COR-L47 (cell line): ENCODE measurements at regions not wholly inside any gene's neighbourhood (a gene's known extent, or its start where the extent isn't known, plus 50 kb on each side); places are given as distances from the start of the nearest gene placed in this dataset.
"Not testable (repeated sequence)": the region's sequence is repeated elsewhere in the genome, so short reads cannot be mapped to it uniquely, and the experiment has no call there.

ENCODE experiments used
- DNase-seq: peaks from one replicate; lab custom pipeline; 2025; lab: John Stamatoyannopoulos, UW

GRCh38 chr17:74117087-74117698 lies 86.3 kb upstream of the RPL38 start:
- DNase-seq: no peak

- peak; percentile 27 for DNase-seq
Observed at GRCh38 chr17:74117999-74118421, 85.5 kb upstream of the RPL38 start.

DNA sequence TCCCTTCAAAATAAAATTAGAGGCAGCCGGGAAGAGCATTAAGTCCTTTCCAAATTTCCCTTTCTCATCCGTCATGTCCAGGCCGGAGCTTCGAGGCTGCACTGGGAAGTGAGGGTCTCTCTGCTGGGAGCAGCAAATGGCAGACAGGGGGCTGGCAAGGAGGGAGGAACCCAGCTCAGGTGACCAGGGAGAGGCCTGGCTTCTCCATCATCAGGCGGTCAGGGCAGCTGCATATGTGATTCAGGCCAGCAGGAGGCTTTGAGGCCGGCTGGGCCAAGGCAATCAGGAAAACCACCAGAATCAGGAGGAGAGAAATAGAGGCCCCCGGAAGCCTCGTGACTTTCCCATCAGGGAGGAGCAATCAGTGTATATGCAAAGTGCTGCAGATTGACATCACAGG lies 85.0 kb upstream of the RPL38 start:
- no peak for DNase-seq

- DNase-seq: no peak
Observed at GRCh38 chr17:74119049-74119580, 84.4 kb upstream of the RPL38 start.

- DNase-seq: no peak
Observed at GRCh38 chr17:74119965-74120364, 83.5 kb upstream of the RPL38 start.

DNA sequence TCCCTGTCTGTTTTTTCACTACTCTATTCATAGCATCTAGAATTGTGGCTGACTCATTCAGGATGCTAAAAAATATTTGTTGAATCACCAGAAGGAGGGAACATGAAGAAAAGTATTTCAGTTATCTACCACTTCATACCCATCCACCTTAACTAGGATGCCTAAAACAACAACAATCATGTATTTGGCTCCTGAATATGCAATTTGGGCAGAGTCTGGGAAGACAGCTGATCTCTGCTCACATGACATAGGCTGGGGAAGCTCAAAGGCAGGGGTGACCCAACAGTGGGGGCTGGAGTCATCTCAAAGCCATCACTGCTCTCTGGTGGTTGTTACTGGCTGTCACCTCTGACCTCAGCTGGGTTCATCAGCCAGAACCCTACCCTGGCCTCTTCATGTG lies 80.1 kb upstream of the RPL38 start:
- no peak for DNase-seq

DNA sequence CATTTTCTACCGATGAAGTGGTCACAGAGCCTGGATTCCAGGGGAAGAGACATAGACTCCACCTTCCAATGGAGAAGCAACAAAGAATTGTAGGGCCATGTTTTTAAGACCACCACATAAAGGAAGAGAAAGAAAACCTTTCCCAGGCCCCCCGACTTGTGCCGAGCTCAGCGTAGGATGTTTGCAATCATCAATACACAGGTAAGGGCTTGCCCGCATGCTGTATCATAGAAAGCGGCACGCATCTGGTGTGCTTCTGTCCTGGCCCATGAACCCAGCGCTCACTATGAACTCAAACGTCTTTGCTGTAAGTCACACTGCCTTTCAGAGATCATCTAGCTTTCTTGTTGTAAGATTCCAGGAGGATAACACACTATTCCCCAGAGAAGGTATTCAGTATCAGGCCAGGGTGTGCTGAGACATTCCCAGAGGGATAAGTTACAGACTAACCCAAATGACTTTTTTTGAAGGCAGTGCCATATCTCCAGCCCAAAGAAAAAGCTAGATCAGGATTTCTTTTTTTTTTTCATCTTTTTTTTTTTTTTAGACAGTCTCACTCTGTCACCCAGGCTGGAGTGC lies 79.5 kb upstream of the RPL38 start:
- no peak for DNase-seq

DNA sequence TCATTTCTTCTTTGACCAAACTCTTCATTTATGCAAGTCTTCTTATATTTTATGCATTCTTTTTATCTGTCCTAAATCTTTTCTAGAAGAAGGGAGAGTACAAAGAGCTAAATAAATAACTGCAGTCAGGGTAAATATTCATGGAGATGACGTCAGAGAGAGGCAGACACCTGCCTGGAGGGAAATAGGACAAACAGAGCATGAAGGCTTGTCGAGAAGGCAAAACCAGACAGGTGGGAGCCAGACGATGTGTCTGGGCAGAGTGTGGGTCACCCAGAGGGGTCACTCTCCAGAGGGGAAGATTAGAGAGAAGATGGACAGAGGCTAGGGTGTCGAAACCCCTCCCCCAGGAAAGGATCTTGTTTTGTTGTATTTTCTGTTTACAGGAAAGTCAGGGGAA lies 78.3 kb upstream of the RPL38 start:
- no peak for DNase-seq

DNA sequence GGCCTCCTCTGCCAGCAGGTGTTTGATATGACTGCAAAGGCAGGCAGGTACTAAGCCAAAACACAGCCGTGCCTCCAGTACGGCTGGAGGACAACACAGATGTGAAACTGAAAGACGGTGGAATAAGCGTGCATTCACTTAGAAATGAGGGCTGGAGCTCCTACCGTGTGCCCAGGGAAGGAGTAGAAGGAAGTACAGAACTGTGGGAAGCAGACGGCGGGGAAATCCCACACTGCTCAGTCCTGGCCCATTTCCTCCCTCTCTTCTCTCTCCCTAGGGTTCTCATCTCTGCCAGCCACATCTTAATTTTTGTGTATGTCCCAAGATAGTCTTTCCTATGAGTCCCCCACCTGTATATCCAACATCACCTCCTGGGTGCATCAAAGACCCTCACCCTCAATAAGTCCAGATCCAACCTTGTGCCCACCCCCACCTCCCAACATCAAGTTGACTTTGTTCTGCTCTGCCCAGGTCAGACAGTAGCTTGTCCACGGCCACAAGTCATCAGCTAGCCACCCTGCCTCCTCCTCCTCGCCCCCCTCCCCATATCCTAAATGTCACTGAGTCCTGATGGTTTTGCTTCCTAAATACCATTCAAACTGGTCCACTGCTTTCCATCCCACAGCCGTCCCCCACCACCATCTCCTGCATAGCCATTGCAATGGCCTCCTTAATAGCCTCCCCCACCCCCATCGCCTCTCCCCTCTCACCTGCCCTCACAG lies 77.1 kb upstream of the RPL38 start:
- no peak for DNase-seq

DNA sequence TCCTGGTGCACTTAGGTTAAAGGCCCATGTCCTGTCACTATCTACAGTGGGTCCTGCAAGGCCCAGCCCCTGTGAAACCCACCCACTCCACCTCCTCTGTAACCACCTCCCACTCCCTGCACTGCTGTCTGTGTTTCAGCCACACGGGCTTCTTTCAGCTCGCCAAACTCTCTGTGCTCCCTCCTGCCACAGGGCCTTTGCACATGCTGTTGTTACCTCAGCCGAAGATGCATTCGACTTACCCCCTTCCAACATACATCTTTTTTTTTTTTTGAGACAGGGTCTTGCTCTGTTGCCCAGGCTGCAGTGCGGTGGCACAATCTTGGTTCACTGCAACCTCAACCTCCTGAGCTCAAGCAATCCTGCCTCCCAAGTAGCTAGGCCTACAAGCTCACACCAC lies 76.5 kb upstream of the RPL38 start:
- no peak for DNase-seq

- DNase-seq: no peak
Observed at GRCh38 chr17:74128456-74129211, 74.8 kb upstream of the RPL38 start.

GRCh38 chr17:74129800-74130199 lies 73.7 kb upstream of the RPL38 start:
- DNase-seq: not testable (repeated sequence)

DNA sequence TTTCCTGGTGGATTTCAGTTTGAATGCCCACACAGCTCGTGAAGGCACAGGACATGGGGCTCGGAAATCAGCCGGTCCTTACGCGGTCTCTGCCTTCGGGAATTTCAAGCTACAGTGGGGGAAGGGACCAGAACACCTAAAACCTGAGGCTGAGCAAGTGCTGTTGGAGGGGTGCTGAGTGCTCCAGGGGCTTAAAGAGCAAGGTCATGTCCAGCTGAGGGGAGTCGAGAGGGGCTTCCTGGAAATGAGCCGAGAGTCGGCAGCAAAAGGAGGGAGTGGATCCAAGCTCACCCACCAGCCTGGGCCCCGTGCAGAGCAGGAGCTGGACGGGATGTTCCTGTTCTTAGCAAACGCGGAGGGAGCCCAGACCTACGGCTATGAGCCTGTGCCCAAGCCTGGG lies 73.2 kb upstream of the RPL38 start:
- no peak for DNase-seq

DNA sequence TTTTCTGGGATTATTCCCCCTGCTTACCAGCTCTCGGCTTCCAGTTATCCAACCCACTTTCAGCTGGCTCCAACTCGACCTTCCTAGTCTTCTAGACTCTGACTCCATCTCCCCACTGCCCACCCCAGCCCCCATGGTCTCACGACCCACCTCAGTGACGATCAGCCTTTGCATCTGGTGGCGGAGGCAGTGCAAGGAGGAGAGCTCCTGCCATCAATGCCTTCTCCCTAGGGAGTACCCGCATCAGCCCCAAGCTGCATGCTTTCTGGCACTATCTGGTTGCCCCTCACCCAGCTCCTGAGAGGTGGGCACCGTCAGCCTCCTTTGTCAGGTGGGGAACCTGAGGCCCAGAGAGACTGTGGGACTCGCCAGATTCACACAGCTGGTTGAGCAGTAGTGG lies 72.6 kb upstream of the RPL38 start:
- no peak for DNase-seq

DNA sequence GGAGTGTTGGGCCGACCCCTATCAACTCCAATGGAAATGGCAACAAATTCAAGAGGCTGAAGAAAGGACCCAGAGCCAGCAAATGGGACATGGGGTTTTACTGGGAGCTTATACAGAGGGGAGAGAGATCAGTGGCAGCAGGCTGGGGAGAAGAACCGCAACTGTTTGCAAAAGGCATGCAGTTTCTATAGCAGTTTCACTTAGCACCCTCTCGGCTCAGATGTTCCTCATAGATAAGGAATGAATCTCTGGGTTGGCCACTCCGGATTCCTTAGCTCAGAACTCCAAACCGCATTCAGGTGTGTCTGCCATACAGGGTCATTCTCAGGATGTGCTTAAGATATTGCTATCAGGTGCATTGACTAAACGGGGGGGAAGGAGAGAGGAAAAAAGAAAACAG lies 71.1 kb upstream of the RPL38 start:
- no peak for DNase-seq

- no peak for DNase-seq
Observed at GRCh38 chr17:74133740-74134139, 69.7 kb upstream of the RPL38 start.

DNA sequence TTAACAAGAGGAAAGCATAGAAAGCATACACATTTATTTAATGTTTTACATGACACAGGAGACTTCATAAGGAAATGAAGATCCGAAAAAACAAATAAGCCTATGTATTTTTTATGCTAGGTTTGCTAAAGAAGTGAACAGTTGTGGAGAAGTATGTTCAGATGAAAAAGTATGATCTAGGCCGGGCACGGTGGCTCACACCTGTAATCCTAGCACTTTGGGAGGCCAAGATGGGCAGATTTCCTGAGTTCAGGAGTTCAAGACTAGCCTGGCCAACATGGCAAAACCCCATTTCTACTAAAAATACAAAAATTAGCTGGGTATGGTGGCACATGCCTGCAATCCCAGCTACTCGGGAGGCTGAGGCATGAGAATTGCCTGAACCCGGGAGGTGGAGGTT lies 69.2 kb upstream of the RPL38 start:
- DNase-seq: not testable (repeated sequence)

GRCh38 chr17:74134991-74135390 lies 68.5 kb upstream of the RPL38 start:
- DNase-seq: no peak

- DNase-seq: no peak
Observed at GRCh38 chr17:74135391-74136167, 67.9 kb upstream of the RPL38 start.

DNA sequence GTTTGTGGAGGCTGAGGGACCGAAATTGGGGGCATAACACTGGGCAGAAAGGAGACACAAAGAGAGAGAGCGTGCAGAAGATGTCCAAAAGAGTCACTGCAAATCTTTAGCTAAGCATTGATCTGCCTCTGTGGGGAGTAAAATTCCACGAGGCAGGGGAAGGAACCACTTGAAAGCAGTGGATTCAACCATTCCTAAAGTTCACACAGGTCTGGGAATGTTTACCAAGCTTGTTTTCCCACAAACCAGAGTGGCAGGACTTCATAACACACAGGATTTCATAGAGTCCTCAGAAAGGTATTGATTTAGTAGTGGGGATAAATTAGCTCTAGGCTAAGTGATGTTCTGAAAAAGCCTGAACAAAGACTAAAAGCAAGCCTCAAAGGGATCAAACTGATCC lies 66.1 kb upstream of the RPL38 start:
- DNase-seq: no peak

DNA sequence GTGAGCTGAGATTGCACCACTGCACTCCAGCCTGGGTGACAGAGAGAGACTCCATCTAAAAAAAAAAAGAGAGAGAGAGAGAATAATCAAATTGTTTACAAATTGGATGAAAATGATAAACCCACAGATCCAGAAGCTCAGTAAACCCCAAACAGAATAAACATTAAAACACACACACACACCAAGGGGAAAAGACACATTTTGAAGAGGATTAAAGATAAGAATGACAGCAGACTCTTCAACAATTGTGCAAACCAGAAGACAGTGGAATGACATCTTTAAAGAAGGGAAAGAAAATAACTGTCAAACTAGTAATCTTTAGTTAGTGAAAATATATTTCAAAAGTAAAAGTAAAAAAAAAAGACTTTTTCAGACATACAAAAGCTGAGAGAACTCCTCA lies 64.4 kb upstream of the RPL38 start:
- DNase-seq: no peak

DNA sequence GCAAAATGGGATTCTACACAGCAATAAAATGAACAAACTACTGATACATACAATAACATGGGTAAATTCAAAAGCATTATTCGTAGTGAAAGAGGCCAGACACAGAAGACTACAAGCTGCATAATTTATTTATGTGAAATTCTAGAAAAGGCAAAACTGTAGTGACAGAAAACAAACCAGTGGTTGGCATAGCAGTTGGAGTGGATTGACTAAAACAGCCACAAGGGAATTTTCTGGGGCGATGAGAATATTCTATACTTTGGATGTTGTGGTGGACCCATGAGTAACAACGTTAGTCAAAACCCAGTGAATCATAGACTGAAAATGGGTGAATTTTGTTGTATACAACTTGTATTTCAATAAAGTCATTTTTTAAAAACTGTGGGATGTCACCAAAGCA lies 63.2 kb upstream of the RPL38 start:
- no peak for DNase-seq
